ENCODE measurements at regions not wholly inside any gene's neighbourhood (a gene's known extent, or its start where the extent isn't known, plus 50 kb on each side); places are given as distances from the start of the nearest gene placed in this dataset.
"Not testable (repeated sequence)": the region's sequence is repeated elsewhere in the genome, so short reads cannot be mapped to it uniquely, and the experiment has no call there.

DNA sequence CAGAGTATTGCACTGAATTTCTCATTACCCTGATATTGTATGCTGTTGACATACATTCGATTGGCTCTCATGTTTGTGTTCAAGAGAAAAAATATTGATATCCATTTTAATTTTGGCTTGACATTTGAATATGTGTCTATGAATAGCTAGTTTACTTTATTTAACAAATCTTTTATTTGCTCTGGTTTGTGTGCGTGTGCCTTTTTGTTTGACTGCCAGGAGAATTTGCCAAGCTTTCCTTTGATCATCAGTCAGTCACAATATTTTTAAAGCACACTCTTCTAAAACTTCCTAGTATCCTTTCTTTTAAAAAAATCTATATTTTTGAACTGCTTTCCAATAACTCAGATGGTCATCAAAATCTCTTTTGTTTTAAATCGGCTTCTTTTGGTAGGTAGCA lies 179.3 kb upstream of the FLRT2 start:
- Histone ChIP-seq H3K36me3 (ENCODE audit: insufficient read depth, low read length) (no peaks in the 10 kb centered on the region), H3K27ac (ENCODE audit: low read depth, low read length, poor library complexity, severe bottlenecking) (no peak overlapping the region), H3K4me3 (ENCODE audit: low read depth, low read length, poor library complexity, severe bottlenecking) (no peak overlapping the region), H3K4me1 (ENCODE audit: insufficient read depth, low read length, severe bottlenecking) (no peaks in the 10 kb centered on the region), H3K4me2 (ENCODE audit: low read length) (no peak overlapping the region), H3K9ac (ENCODE audit: low read length) (no peak overlapping the region), H3F3A (ENCODE audit: insufficient read depth, low read length) (no peaks in the 10 kb centered on the region), H3K27me3 (ENCODE audit: insufficient read depth, low read length) (no peaks in the 10 kb centered on the region), H3K9me3 (ENCODE audit: low read length) (no peaks in the 10 kb centered on the region), H3K79me2 (ENCODE audit: insufficient read depth, low read length) (no peaks in the 10 kb centered on the region), H2AFZ (ENCODE audit: low read length) (no peak overlapping the region), H4K20me1 (ENCODE audit: insufficient read depth, low read length) (no peaks in the 10 kb centered on the region), H3K9me2 (ENCODE audit: low read depth, low read length) (no peaks in the 10 kb centered on the region)
- TF ChIP-seq EZH2 (IDR thresholded peaks at IDR 0.05; ENCODE audit: borderline replicate concordance, low read length) = no peak
- TF ChIP-seq, protein P1, sequence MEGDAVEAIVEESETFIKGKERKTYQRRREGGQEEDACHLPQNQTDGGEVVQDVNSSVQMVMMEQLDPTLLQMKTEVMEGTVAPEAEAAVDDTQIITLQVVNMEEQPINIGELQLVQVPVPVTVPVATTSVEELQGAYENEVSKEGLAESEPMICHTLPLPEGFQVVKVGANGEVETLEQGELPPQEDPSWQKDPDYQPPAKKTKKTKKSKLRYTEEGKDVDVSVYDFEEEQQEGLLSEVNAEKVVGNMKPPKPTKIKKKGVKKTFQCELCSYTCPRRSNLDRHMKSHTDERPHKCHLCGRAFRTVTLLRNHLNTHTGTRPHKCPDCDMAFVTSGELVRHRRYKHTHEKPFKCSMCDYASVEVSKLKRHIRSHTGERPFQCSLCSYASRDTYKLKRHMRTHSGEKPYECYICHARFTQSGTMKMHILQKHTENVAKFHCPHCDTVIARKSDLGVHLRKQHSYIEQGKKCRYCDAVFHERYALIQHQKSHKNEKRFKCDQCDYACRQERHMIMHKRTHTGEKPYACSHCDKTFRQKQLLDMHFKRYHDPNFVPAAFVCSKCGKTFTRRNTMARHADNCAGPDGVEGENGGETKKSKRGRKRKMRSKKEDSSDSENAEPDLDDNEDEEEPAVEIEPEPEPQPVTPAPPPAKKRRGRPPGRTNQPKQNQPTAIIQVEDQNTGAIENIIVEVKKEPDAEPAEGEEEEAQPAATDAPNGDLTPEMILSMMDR (IDR thresholded peaks at IDR 0.05; ENCODE audit: low read length) = no peak

DNA sequence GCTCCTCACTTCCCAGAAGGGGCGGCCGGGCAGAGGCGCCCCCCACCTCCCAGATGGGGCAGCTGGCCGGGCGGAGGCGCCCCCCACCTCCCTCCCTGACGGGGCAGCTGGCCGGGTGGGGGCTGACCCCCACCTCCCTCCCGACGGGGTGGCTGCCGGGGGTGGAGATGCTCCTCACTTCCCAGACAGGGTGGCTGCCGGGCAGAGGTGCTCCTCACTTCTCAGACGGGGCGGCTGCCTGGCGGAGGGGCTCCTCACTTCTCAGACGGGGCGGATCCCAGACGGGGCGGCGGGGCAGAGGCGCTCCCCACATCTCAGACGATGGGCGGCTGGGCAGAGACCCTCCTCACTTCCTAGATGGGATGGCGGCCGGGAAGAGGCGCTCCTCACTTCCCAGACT lies 177.4 kb upstream of the FLRT2 start:
- H3K4me1 ChIP-seq (ENCODE audit: insufficient read depth, low read length, severe bottlenecking); H3K9me2 ChIP-seq (ENCODE audit: low read depth, low read length); H4K20me1 ChIP-seq (ENCODE audit: insufficient read depth, low read length); H3K27me3 ChIP-seq (ENCODE audit: insufficient read depth, low read length); H3K9ac ChIP-seq (ENCODE audit: low read length); H3K36me3 ChIP-seq (ENCODE audit: insufficient read depth, low read length); H3K4me3 ChIP-seq (ENCODE audit: low read depth, low read length, poor library complexity, severe bottlenecking); H3K27ac ChIP-seq (ENCODE audit: low read depth, low read length, poor library complexity, severe bottlenecking); H3F3A ChIP-seq (ENCODE audit: insufficient read depth, low read length); H3K4me2 ChIP-seq (ENCODE audit: low read length); H3K9me3 ChIP-seq (ENCODE audit: low read length); H2AFZ ChIP-seq (ENCODE audit: low read length); H3K79me2 ChIP-seq (ENCODE audit: insufficient read depth, low read length): not testable (repeated sequence)

DNA sequence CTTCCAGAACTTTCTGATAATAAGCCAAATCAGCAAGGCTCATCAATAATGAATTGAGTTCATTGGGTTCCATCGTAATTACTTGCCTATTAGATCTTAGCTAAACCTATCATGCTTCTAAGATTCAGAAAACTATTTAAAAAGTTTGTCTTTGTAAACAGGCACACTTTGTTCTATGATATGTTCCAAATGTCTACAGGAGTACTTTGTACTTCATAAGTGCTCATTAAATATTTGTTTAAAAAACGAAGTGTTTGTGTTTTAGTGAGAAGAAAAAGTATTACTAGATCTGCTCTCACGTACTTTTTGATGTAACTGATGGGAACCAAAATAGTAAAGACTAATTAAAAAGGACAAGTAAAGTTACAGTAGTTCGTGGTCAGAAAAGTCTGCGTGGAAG lies 172.8 kb upstream of the FLRT2 start:
- H3K9ac ChIP-seq (ENCODE audit: low read length) = no peak overlapping the region
- no peaks in the 10 kb centered on the region for H3K27me3 ChIP-seq (ENCODE audit: insufficient read depth, low read length)
- H3K4me3 ChIP-seq (ENCODE audit: low read depth, low read length, poor library complexity, severe bottlenecking) = no peak overlapping the region
- no peaks in the 10 kb centered on the region for H3K4me1 ChIP-seq (ENCODE audit: insufficient read depth, low read length, severe bottlenecking)
- no peak overlapping the region for H2AFZ ChIP-seq (ENCODE audit: low read length)
- H3K27ac ChIP-seq (ENCODE audit: low read depth, low read length, poor library complexity, severe bottlenecking) = no peak overlapping the region
- H3K9me3 ChIP-seq (ENCODE audit: low read length) = no peaks in the 10 kb centered on the region
- no peaks in the 10 kb centered on the region for H3F3A ChIP-seq (ENCODE audit: insufficient read depth, low read length)
- H4K20me1 ChIP-seq (ENCODE audit: insufficient read depth, low read length) = no peaks in the 10 kb centered on the region
- no peaks in the 10 kb centered on the region for H3K79me2 ChIP-seq (ENCODE audit: insufficient read depth, low read length)
- no peaks in the 10 kb centered on the region for H3K9me2 ChIP-seq (ENCODE audit: low read depth, low read length)
- no peak for TF ChIP-seq EZH2 (IDR thresholded peaks at IDR 0.05; ENCODE audit: borderline replicate concordance, low read length)
- no peak overlapping the region for H3K4me2 ChIP-seq (ENCODE audit: low read length)
- no peaks in the 10 kb centered on the region for H3K36me3 ChIP-seq (ENCODE audit: insufficient read depth, low read length)

DNA sequence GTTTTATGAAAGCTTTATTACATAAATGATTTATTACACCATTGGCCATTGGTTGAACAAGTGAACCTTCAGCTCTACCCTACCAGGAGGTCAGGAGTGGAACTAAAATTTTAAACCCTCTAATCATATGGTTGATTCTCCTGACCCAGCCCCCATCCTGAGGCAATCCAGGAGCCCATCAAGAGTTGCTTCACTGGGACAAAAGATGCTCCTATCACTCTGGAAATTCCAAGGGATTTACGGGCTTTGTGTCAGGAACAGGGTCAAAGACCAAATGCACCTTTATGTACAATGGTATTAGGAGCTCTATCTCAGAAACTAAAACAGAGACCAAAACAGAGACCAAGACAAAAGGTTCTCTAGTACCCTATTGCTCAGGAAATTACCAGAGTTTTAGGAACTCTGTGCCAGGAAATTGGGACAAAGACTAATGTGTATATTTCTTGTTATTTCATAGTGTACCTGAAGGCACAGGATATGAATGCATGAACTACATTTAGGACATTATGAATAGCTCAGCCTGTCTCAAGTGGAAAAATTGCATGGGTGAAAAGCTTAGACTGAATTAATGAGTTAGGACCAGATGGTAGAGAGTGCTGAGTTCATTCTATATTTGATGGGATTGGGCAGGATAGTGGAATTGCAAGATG lies 171.7 kb upstream of the FLRT2 start:
- no peak overlapping the region for H3K4me3 ChIP-seq (ENCODE audit: low read depth, low read length, poor library complexity, severe bottlenecking)
- no peaks in the 10 kb centered on the region for H3F3A ChIP-seq (ENCODE audit: insufficient read depth, low read length)
- H3K27me3 ChIP-seq (ENCODE audit: insufficient read depth, low read length) = no peaks in the 10 kb centered on the region
- no peaks in the 10 kb centered on the region for H3K4me1 ChIP-seq (ENCODE audit: insufficient read depth, low read length, severe bottlenecking)
- no peaks in the 10 kb centered on the region for H3K79me2 ChIP-seq (ENCODE audit: insufficient read depth, low read length)
- no peak overlapping the region for H3K9ac ChIP-seq (ENCODE audit: low read length)
- H3K4me2 ChIP-seq (ENCODE audit: low read length) = no peak overlapping the region
- H2AFZ ChIP-seq (ENCODE audit: low read length) = no peak overlapping the region
- no peaks in the 10 kb centered on the region for H3K9me2 ChIP-seq (ENCODE audit: low read depth, low read length)
- H3K9me3 ChIP-seq (ENCODE audit: low read length) = no peaks in the 10 kb centered on the region
- no peaks in the 10 kb centered on the region for H4K20me1 ChIP-seq (ENCODE audit: insufficient read depth, low read length)
- TF ChIP-seq, protein P1 (IDR thresholded peaks at IDR 0.05; ENCODE audit: low read length) = no peak
- no peak for TF ChIP-seq EZH2 (IDR thresholded peaks at IDR 0.05; ENCODE audit: borderline replicate concordance, low read length)
- H3K36me3 ChIP-seq (ENCODE audit: insufficient read depth, low read length) = no peaks in the 10 kb centered on the region
- H3K27ac ChIP-seq (ENCODE audit: low read depth, low read length, poor library complexity, severe bottlenecking) = no peak overlapping the region
